C4-2B (cell line): ENCODE measurements at regions not wholly inside any gene's neighbourhood (a gene's known extent, or its start where the extent isn't known, plus 50 kb on each side); places are given as distances from the start of the nearest gene placed in this dataset.

Source experiments
- CTCF ChIP-seq: fragments of 450-650 bp; conservative IDR thresholded peaks from 2 replicates; pipeline ENCODE4 v1.5.1; 2017; ENCODE audit warnings: mild to moderate bottlenecking
- ZFX ChIP-seq: fragments of 450-650 bp; IDR thresholded peaks from 2 replicates; pipeline ENCODE4 v1.6.1; 2017

DNA sequence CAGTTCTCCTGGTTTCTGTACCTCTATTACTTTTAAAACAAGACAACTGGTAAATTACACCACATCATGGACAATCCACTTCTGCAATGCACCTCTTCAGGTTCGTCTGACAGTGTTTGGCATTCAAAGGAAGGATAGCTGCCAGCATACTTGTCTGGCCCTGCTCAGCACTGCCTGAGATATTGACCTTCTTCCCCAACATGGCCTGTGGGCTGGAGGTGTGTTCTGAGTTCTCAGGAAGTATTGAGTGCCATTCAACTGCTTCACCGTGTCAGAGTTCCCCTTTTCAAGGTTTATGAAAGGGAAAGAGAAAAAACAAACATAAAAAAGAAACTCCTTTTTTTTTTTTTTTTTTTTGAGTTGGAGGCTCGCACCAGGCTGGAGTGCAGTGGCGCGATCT is 267.9 kb upstream of the SASH1 start:
- no peak for TF ChIP-seq CTCF
- TF ChIP-seq ZFX = no peak
